ENCODE measurements at regions not wholly inside any gene's neighbourhood (a gene's known extent, or its start where the extent isn't known, plus 50 kb on each side); places are given as distances from the start of the nearest gene placed in this dataset.

- H3K4me1 Mint-ChIP-seq = peaks cover 31% of the 10 kb centered on the region
- no peak for ATAC-seq
- TF ChIP-seq ZNF462 (CRISPR knock-in tag; IDR thresholded peaks at IDR 0.05) = no peak
- no peak for TF ChIP-seq JUNB (IDR thresholded peaks at IDR 0.05; ENCODE audit: unreplicated experiment)
- TF ChIP-seq ZNF114 (CRISPR knock-in tag; IDR thresholded peaks at IDR 0.05) = no peak
- no peak for TF ChIP-seq ZNF331 (CRISPR knock-in tag; IDR thresholded peaks at IDR 0.05; ENCODE audit: low read depth)
- TF ChIP-seq STAT1 (IDR thresholded peaks at IDR 0.05; ENCODE audit: unreplicated experiment) = no peak
- no peak for TF ChIP-seq CREB1 (CRISPR knock-in tag; IDR thresholded peaks at IDR 0.05; ENCODE audit: low read depth)
- no peak for TF ChIP-seq CTCF (conservative IDR thresholded peaks at IDR 0.05; ENCODE audit: low read depth in 2 of 2)
- no peak for TF ChIP-seq EZH2 (IDR thresholded peaks at IDR 0.05; ENCODE audit: low read depth, unreplicated experiment)
- TF ChIP-seq EZH2phosphoT487 (IDR thresholded peaks at IDR 0.05; ENCODE audit: unreplicated experiment) = no peak
- TF ChIP-seq REST (IDR thresholded peaks at IDR 0.05; ENCODE audit: unreplicated experiment) = no peak
- TF ChIP-seq NANOG (IDR thresholded peaks at IDR 0.05; ENCODE audit: borderline replicate concordance) = no peak
Measured at GRCh38 chr5:108687595-108688200, 60.0 kb upstream of the FER start.

More at GRCh38 chr5:108687595-108688200, 60.0 kb upstream of the FER start:
- peak; percentile 32 for DNase-seq (ENCODE audit: low spot score)
- Histone ChIP-seq H3K4me1 (ENCODE audit: insufficient read depth) (peaks cover 22% of the 10 kb centered on the region), H3K4me3 (no peak overlapping the region), H3K27me3 (ENCODE audit: insufficient read depth) (no peaks in the 10 kb centered on the region), H2AFZ (no peak overlapping the region), H4K20me1 (replicated peaks; ENCODE audit: insufficient read depth) (no peaks in the 10 kb centered on the region), H3K36me3 (ENCODE audit: insufficient read depth) (no peaks in the 10 kb centered on the region), H3K79me2 (replicated peaks; ENCODE audit: insufficient read depth) (no peaks in the 10 kb centered on the region), H3K4me2 (peak overlapping the region; percentile 18; the same call in 1 of the 2 replicates), H3K9me2 (ENCODE audit: insufficient read depth) (peaks cover 3% of the 10 kb centered on the region; the same call in 1 of the 2 replicates), H3K27ac (ENCODE audit: low read depth) (peak overlapping the region; percentile 27), H3F3A (replicated peaks; ENCODE audit: low read depth) (no peaks in the 10 kb centered on the region)
- no peaks in the 10 kb centered on the region; the same call in 2 of the 3 replicates for H3K9me3 Mint-ChIP-seq
- H3K4me3 Mint-ChIP-seq = no peak overlapping the region
- peak overlapping the region; percentile 92; the same call in 1 of the 2 replicates for H3K27ac Mint-ChIP-seq
- H3K36me3 Mint-ChIP-seq (ENCODE audit: low read depth) = no peaks in the 10 kb centered on the region; the same call in 1 of the 3 replicates
- H3K27me3 Mint-ChIP-seq (ENCODE audit: insufficient read depth, low read depth, poor library complexity) = peaks cover 4% of the 10 kb centered on the region

Measured in GM23338 (cell line).